Left lung (tissue), 4 donors: ENCODE measurements at regions not wholly inside any gene's neighbourhood (a gene's known extent, or its start where the extent isn't known, plus 50 kb on each side); places are given as distances from the start of the nearest gene placed in this dataset.
A peak's percentile ranks its signal among the peaks of the same experiment; 100 is the strongest.

Experiments
- ATAC-seq: fragments of 200-7000 bp; cut with Tn5 transposase; one replicate; pipeline ENCODE4 v1.9.1; 2020; ENCODE audit warnings: moderate library complexity
- DNase-seq, 4 donors: peaks; one replicate each; pipeline ENCODE4 v3.0.0-alpha.2; 2013 to 2020
- H3K27ac ChIP-seq, 2 donors: fragments of 200-600 bp; sonication (generic) in 1 of 2; one replicate each; pipeline versions ENCODE4 v1.5.0 to v1.8.0; 2020 to 2021
- H3K27me3 ChIP-seq, 2 donors: fragments of 200-600 bp; sonication (generic) in 1 of 2; one replicate each; pipeline versions ENCODE4 v1.5.0 to v1.8.0; 2020 to 2021
- H3K36me3 ChIP-seq, 2 donors: fragments of 200-600 bp; sonication (generic) in 1 of 2; one replicate each; pipeline versions ENCODE4 v1.5.0 to v1.8.0; 2020 to 2021
- H3K4me1 ChIP-seq, 2 donors: fragments of 200-600 bp; one replicate each; pipeline ENCODE4 v1.8.0; 2021
- H3K4me3 ChIP-seq, 2 donors: fragments of 200-600 bp; sonication (generic) in 1 of 2; one replicate each; pipeline versions ENCODE4 v1.5.0 to v1.8.0; 2020 to 2021; ENCODE audit warnings: mild to moderate bottlenecking in 1 of 2
- H3K9me3 ChIP-seq, 2 donors: fragments of 200-600 bp; sonication (generic) in 1 of 2; one replicate each; pipeline versions ENCODE4 v1.5.0 to v1.8.0; 2020 to 2021
- CTCF ChIP-seq, 2 donors: fragments of 200-600 bp; sonication (generic) in 1 of 2; IDR thresholded peaks; one replicate each; pipeline versions ENCODE4 v1.5.0 to v1.8.0; 2021; ENCODE audit warnings: antibody characterized with exemption in 2 of 2
- intact Hi-C, 2 donors: fragments of 100-400 bp; cut with DNase I; formaldehyde crosslinking; loops; one replicate each; pipeline versions ENCODE4 v1.11.2 to v1.14.2; 2022
- donor health status: DM: no; HTN: yes; CAD: no.
- donor health status: DM: no; HTN: no; CAD: no.

DNA sequence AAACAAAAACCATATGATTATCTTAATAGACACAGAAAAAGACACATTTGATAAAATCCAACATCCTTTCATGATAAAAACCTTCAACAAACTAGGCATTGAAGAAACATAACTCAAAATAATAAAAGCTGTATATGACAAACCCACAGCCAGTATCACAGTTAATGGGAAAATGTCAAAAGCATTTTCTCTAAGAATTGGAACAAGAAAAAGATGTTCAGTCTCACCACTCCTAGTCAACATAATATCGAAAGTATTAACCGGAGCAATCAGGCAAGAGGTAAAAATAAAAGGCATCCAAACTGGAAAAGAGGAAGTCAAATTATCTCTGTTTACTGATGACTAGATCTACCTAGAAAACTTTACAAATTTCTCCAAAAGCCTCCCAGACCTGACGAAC lies 684.2 kb upstream of the SPRY2 start:
- Histone ChIP-seq H3K27ac (no peak overlapping the region), H3K36me3 (no peaks in the 10 kb centered on the region), H3K4me3 (no peak overlapping the region), H3K27me3 (no peaks in the 10 kb centered on the region), H3K9me3 (peaks cover 0 to 11% of the 10 kb centered on the region in 2 donors), H3K4me1 (no peaks in the 10 kb centered on the region)
- intact Hi-C loops: no loop called here
- ATAC-seq (no peak), DNase-seq (no peak)
- no peak for TF ChIP-seq CTCF (IDR thresholded peaks at IDR 0.05)

DNA sequence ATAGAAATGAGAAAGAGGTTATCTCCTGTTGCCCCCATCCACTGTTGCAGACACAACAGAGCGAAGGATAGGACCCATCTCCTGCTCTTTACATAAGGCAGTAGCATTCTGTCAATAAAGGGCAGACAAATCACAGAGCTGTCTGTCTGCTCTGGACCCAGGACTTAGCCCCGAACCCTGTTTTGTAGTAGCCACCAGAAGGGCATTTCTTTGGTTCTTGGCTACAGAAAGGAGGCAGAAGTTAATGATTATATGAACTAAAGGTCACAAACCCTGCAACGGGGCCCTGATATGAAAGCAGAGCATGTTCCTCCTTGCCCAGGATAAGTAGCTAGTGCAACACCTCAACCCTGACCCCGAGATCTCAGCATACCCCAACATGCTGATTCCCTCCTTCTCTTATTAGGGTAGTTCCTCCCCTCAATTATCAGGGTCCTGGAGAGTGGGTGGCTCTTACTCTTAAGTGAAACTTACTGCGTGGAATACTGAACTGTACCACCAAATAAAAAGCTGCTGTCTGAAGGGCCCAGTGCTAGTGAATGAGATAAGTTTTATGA lies 680.4 kb upstream of the SPRY2 start:
- intact Hi-C loops: no loop called here
- no peak overlapping the region for H3K4me3 ChIP-seq
- no peaks in the 10 kb centered on the region for H3K4me1 ChIP-seq
- H3K27me3 ChIP-seq: no peaks in the 10 kb centered on the region
- H3K36me3 ChIP-seq: no peaks in the 10 kb centered on the region
- TF ChIP-seq CTCF (IDR thresholded peaks at IDR 0.05): no peak
- H3K9me3 ChIP-seq: peaks cover 0 to 11% of the 10 kb centered on the region in 2 donors
- no peak for DNase-seq
- H3K27ac ChIP-seq: no peak overlapping the region
- ATAC-seq: no peak

DNA sequence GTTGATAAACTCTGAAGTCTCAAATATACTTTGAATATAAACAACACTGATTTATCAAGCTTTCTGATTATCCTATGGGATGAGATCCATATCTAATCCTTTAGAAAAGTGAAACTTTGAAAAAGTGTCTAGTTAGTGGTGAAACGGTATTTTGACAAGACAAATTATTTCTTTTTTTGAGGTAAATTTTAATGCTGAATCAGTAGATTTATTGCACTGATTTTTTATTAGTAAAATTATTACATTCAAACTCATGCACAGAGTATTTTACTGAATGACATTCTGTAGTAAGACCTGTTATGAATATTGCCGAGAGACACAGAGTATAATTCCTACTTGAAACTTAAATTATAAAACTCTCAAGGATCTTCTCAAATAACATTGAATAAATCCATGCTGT lies 679.1 kb upstream of the SPRY2 start:
- intact Hi-C loops: no loop called here
- no peak for TF ChIP-seq CTCF (IDR thresholded peaks at IDR 0.05)

GRCh38 chr13:81018936-81019335 lies 678.0 kb upstream of the SPRY2 start:
- Histone ChIP-seq H3K27me3 (no peaks in the 10 kb centered on the region), H3K4me1 (no peaks in the 10 kb centered on the region), H3K4me3 (no peak overlapping the region), H3K9me3 (peaks cover 0 to 11% of the 10 kb centered on the region in 2 donors), H3K27ac (no peak overlapping the region), H3K36me3 (no peaks in the 10 kb centered on the region)
- DNase-seq: no peak
- TF ChIP-seq CTCF (IDR thresholded peaks at IDR 0.05): no peak
- no peak for ATAC-seq
- intact Hi-C loops: no loop called here

More for the DNA sequence above, 679.1 kb upstream of the SPRY2 start:
- DNase-seq (no peak), ATAC-seq (no peak)
- no peaks in the 10 kb centered on the region for H3K27me3 ChIP-seq
- no peak overlapping the region for H3K4me3 ChIP-seq
- H3K4me1 ChIP-seq: no peaks in the 10 kb centered on the region
- H3K9me3 ChIP-seq: peaks cover 0 to 11% of the 10 kb centered on the region in 2 donors
- no peak overlapping the region for H3K27ac ChIP-seq
- H3K36me3 ChIP-seq: no peaks in the 10 kb centered on the region

- intact Hi-C loops: no loop called here
- Histone ChIP-seq H3K27ac (no peak overlapping the region), H3K4me3 (no peak overlapping the region), H3K36me3 (no peaks in the 10 kb centered on the region), H3K27me3 (no peaks in the 10 kb centered on the region), H3K9me3 (peaks cover 0 to 9% of the 10 kb centered on the region in 2 donors), H3K4me1 (no peaks in the 10 kb centered on the region)
- peak; percentile 24 to 48 for TF ChIP-seq CTCF (IDR thresholded peaks at IDR 0.05)
- peak; percentile 77 for ATAC-seq
- DNase-seq: peak in 2 of 4 donors; percentile 17 to 51
These were observed 676.7 kb upstream of the SPRY2 start for GRCh38 chr13:81017513-81018152.
